K562 (cell line): ENCODE measurements at regions not wholly inside any gene's neighbourhood (a gene's known extent, or its start where the extent isn't known, plus 50 kb on each side); places are given as distances from the start of the nearest gene placed in this dataset.
A peak's percentile ranks its signal among the peaks of the same experiment; 100 is the strongest.

Source experiments
- ATAC-seq: fragments of 200-7000 bp; cut with Tn5 transposase; 3 replicates; pipeline ENCODE4 v1.9.1; 2020; ENCODE audit warnings: moderate library complexity
- BruUV-seq: library from RNA; stranded (reverse); fragments of 400-500 nt; replicated peaks from 2 replicates; lab custom pipeline; 2021; lab: Mats Ljungman, UMichigan
- CTCF ChIA-PET: fragments of 300-600 bp; formaldehyde crosslinking; extraction: SDS; loops from one replicate; lab custom pipeline; 2021; ENCODE audit warnings: low intra/inter-chr PET ratio; lab: Yijun Ruan, JAX
- POLR2A ChIA-PET: fragments of 300-600, 350-650 bp; sonication (Branson Sonifier 250); formaldehyde crosslinking; extraction: SDS; loops from one replicate; lab custom pipeline; 2021; ENCODE audit warnings: antibody characterized with exemption, inconsistent platforms; lab: Yijun Ruan, JAX
- DNase-seq, 4 experiments: peaks; one replicate each; pipeline versions ENCODE4 v3.0.0 to v3.0.0-alpha.2; 2011 to 2018; ENCODE audit warnings: low spot score in 3 of 4, mixed read lengths in 3 of 4; ENCODE audit errors: extremely low read depth in 1 of 4
- FAIRE-seq: peaks from 2 replicates; lab custom pipeline; 2011; peaks lifted over from hg19 to GRCh38; lab: Jason Lieb, UNC
- H2AFZ ChIP-seq: 2 replicates; pipeline ENCODE4 v1.6.0; 2011; ENCODE audit warnings: low read depth, low read length, control low read depth, inconsistent platforms
- H3K27ac ChIP-seq: fragments of 200-600 bp; 3 replicates; pipeline ENCODE4 v1.8.0; 2011; ENCODE audit warnings: low read depth, mild to moderate bottlenecking, control low read depth, inconsistent platforms, low read length, moderate library complexity, mixed read lengths; ENCODE audit errors: extremely low read depth
- H3K27me3 ChIP-seq, 2 experiments: fragments of 300-600 bp in 1 of 2; 2 replicates in 1 of 2; 3 replicates in 1 of 2; pipeline versions ENCODE4 v1.6.0 to v1.8.0; 2011; ENCODE audit warnings: inconsistent platforms in 2 of 2, low read length in 2 of 2, mild to moderate bottlenecking in 1 of 2, mixed read lengths in 1 of 2, moderate library complexity in 1 of 2; ENCODE audit not compliant: control insufficient read depth in 2 of 2, insufficient read depth in 2 of 2
- H3K36me3 ChIP-seq: fragments of 300-600 bp; 3 replicates; pipeline ENCODE4 v1.8.0; 2011; ENCODE audit warnings: mild to moderate bottlenecking, low read length, inconsistent platforms; ENCODE audit not compliant: control insufficient read depth, insufficient read depth
- H3K4me1 ChIP-seq, 2 experiments: fragments of 200-600 bp in 1 of 2; replicated peaks in 1 of 2; 2 replicates in 1 of 2; 3 replicates in 1 of 2; pipeline versions ENCODE4 v1.5.1 to v1.8.0; 2011; ENCODE audit warnings: inconsistent platforms in 2 of 2, low read length in 2 of 2, mild to moderate bottlenecking in 1 of 2, mixed read lengths in 1 of 2, moderate library complexity in 1 of 2; ENCODE audit not compliant: control insufficient read depth in 2 of 2, insufficient read depth in 2 of 2
- H3K4me2 ChIP-seq: 2 replicates; pipeline ENCODE4 v1.6.1; 2011; ENCODE audit warnings: low read length, control low read depth, inconsistent platforms, mixed read lengths; ENCODE audit not compliant: insufficient read depth
- H3K4me3 ChIP-seq: fragments of 200-600 bp; sonication (generic), shearing (Covaris generic); 2 replicates; pipeline ENCODE4 v1.5.1; 2016; ENCODE audit warnings: control low read depth, inconsistent platforms
- H3K79me2 ChIP-seq: fragments of 200-600 bp; 3 replicates; pipeline ENCODE4 v1.8.0; 2011; ENCODE audit warnings: low read length, inconsistent platforms; ENCODE audit not compliant: control insufficient read depth, insufficient read depth
- H3K9ac ChIP-seq, 2 experiments: 2 replicates each; pipeline versions ENCODE4 v1.6.0 to v1.6.1; 2011; ENCODE audit warnings: low read depth in 2 of 2, low read length in 2 of 2, control low read depth in 1 of 2, inconsistent platforms in 1 of 2, mild to moderate bottlenecking in 1 of 2, mixed read lengths in 1 of 2; ENCODE audit not compliant: insufficient read depth in 1 of 2
- H3K9me1 ChIP-seq: one replicate; pipeline ENCODE4 v1.6.0; 2011; ENCODE audit warnings: inconsistent platforms, mild to moderate bottlenecking, low read length, moderate library complexity; ENCODE audit not compliant: control insufficient read depth, insufficient read depth
- H3K9me3 ChIP-seq: replicated peaks from 2 replicates; pipeline ENCODE4 v1.5.1; 2011; ENCODE audit warnings: low read depth, low read length, inconsistent platforms; ENCODE audit not compliant: control insufficient read depth, insufficient read depth
- H4K20me1 ChIP-seq: replicated peaks from 2 replicates; pipeline ENCODE4 v1.6.1; 2011; ENCODE audit warnings: low read length, inconsistent platforms, mixed read lengths; ENCODE audit not compliant: control insufficient read depth, insufficient read depth
- CBFA2T3 ChIP-seq: fragments of 450-650 bp; IDR thresholded peaks from 2 replicates; pipeline ENCODE4 v1.6.1; 2017
- E2F3 ChIP-seq: fragments of 250-450 bp; sonication (Bioruptor Pico); IDR thresholded peaks from 2 replicates; pipeline ENCODE4 v1.4.0; 2020; ENCODE audit warnings: mild to moderate bottlenecking
- HINFP ChIP-seq: fragments of 450-650 bp; conservative IDR thresholded peaks from 2 replicates; pipeline ENCODE4 v1.6.1; 2016; ENCODE audit warnings: missing genetic modification characterization, low read depth, mild to moderate bottlenecking, control low read depth, missing compliant biosample characterization
- PREB ChIP-seq: sonication (generic); formaldehyde crosslinking; IDR thresholded peaks from 2 replicates; pipeline ENCODE4 v1.8.1; 2023; ENCODE audit warnings: mild to moderate bottlenecking, missing genetic modification reagents
- RBM22 ChIP-seq: fragments of 200-400 bp; formaldehyde crosslinking; IDR thresholded peaks from 2 replicates; pipeline ENCODE4 v1.6.1; 2018; ENCODE audit warnings: low read length, low read depth; ENCODE audit not compliant: poor library complexity, severe bottlenecking
- RNF219 ChIP-seq: fragments of 250-450 bp; sonication (Bioruptor Pico); IDR thresholded peaks from 2 replicates; pipeline ENCODE4 v1.5.0; 2022; ENCODE audit warnings: mild to moderate bottlenecking
- STAG1 ChIP-seq: sonication (generic); formaldehyde crosslinking; IDR thresholded peaks from 2 replicates; pipeline ENCODE4 v1.5.0; 2020; ENCODE audit warnings: missing genetic modification reagents, borderline replicate concordance
- TFAM ChIP-seq: fragments of 250-450 bp; sonication (Bioruptor Pico); conservative IDR thresholded peaks from 2 replicates; pipeline ENCODE4 v1.5.0; 2021; ENCODE audit warnings: mild to moderate bottlenecking, moderate library complexity
- THAP12 ChIP-seq: fragments of 250-450 bp; sonication (Bioruptor Pico); IDR thresholded peaks from 2 replicates; pipeline ENCODE4 v1.9.0; 2021; ENCODE audit warnings: mild to moderate bottlenecking, inconsistent platforms
- YY1 ChIP-seq, 3 experiments: IDR thresholded peaks; 2 replicates each; pipeline ENCODE4 v1.6.1; 2011; ENCODE audit warnings: low read length in 2 of 3, mild to moderate bottlenecking in 2 of 3, moderate library complexity in 2 of 3, borderline replicate concordance in 1 of 3, control low read depth in 1 of 3, low read depth in 1 of 3; ENCODE audit not compliant: insufficient read depth in 3 of 3, insufficient replicate concordance in 2 of 3, control insufficient read depth in 1 of 3, insufficient read length in 1 of 3; ENCODE audit errors: extremely low read depth in 1 of 3
- ZNF280A ChIP-seq: fragments of 450-650 bp; IDR thresholded peaks from 2 replicates; pipeline ENCODE4 v1.6.1; 2018; ENCODE audit warnings: mild to moderate bottlenecking, low read depth; ENCODE audit not compliant: partially characterized antibody
- ZNF436 ChIP-seq: fragments of 250-450, 450-650 bp; sonication (Bioruptor Pico); formaldehyde crosslinking; IDR thresholded peaks from 2 replicates; pipeline ENCODE4 v1.7.0; 2020; ENCODE audit warnings: mild to moderate bottlenecking
- ZSCAN29 ChIP-seq: fragments of 450-650 bp; IDR thresholded peaks from 2 replicates; pipeline ENCODE4 v1.6.1; 2017
- ZSCAN32 ChIP-seq: fragments of 450-650 bp; formaldehyde crosslinking; IDR thresholded peaks from 2 replicates; pipeline ENCODE4 v1.4.0; 2020; ENCODE audit warnings: mild to moderate bottlenecking, moderate library complexity
- WGBS: fragments of 100-300 bp; shearing (Covaris generic); methylation state at CpG from one replicate; pipeline ENCODE4 v1.1.6; 2016; ENCODE audit warnings: low coverage, mixed read lengths; ENCODE audit not compliant: insufficient coverage; ENCODE audit errors: missing lambda C conversion rate; 5-methylcytosine and 5-hydroxymethylcytosine counted together
- in situ Hi-C: fragments of 300-500 bp; cut with MboI; formaldehyde crosslinking; loops from 4 replicates; pipeline ENCODE4 v1.15.0; 2018; ENCODE audit warnings: inconsistent platforms, mixed read lengths
- intact Hi-C: fragments of 100-400 bp; cut with micrococcal nuclease; formaldehyde crosslinking; loops from 2 replicates; pipeline ENCODE4 v1.14.2; 2022

- ChIA-PET CTCF (no interaction called here), POLR2A (no interaction called here)
- Histone ChIP-seq H3K27me3 (no peaks in the 10 kb centered on the region), H3K9me3 (no peaks in the 10 kb centered on the region; the same call in 1 of the 2 replicates), H3K4me2 (no peak overlapping the region), H3K9ac (no peak overlapping the region), H3K4me3 (no peak overlapping the region), H4K20me1 (no peaks in the 10 kb centered on the region), H3K27ac (no peak overlapping the region), H3K36me3 (no peaks in the 10 kb centered on the region), H2AFZ (no peak overlapping the region), H3K4me1 (no peaks in the 10 kb centered on the region), H3K9me1 (no peaks in the 10 kb centered on the region), H3K79me2 (no peaks in the 10 kb centered on the region)
- no peak for ATAC-seq
- FAIRE-seq = no peak
- BruUV-seq = no TSS peak
- in situ Hi-C loops = no loop called here
- DNase-seq = peak in 1 of 4 experiments; percentile 3
- 0% methylated on average over 5 of the region's 5 CpGs for WGBS
- intact Hi-C loops = no loop called here
- TF ChIP-seq ZNF280A = no peak
- no peak for TF ChIP-seq YY1 (IDR thresholded peaks at IDR 0.05; ENCODE audit: borderline replicate concordance in 1 of 3, control insufficient read depth in 1 of 3, extremely low read depth in 1 of 3, insufficient read depth in 3 of 3, insufficient read length in 1 of 3, insufficient replicate concordance in 2 of 3, low read depth in 1 of 3, low read length in 2 of 3)
- TF ChIP-seq PREB (CRISPR knock-in tag) = no peak
- TF ChIP-seq HINFP (tag) = no peak
- TF ChIP-seq RNF219 (CRISPR knock-in tag) = no peak
- no peak for TF ChIP-seq RBM22
- no peak for TF ChIP-seq THAP12 (CRISPR knock-in tag)
- no peak for TF ChIP-seq ZSCAN29
- TF ChIP-seq TFAM (CRISPR knock-in tag) = no peak
- TF ChIP-seq ZSCAN32 (CRISPR knock-in tag) = no peak
- no peak for TF ChIP-seq CBFA2T3
- TF ChIP-seq E2F3 (CRISPR knock-in tag) = no peak
- TF ChIP-seq ZNF436 = no peak
- TF ChIP-seq STAG1 (CRISPR knock-in tag) = no peak
Measured at GRCh38 chr5:8394965-8395364, 526.0 kb downstream of the MTRR start.
